Adipose tissue (tissue), 3 donors: ENCODE measurements at regions not wholly inside any gene's neighbourhood (a gene's known extent, or its start where the extent isn't known, plus 50 kb on each side); places are given as distances from the start of the nearest gene placed in this dataset.
"Not testable (repeated sequence)": the region's sequence is repeated elsewhere in the genome, so short reads cannot be mapped to it uniquely, and the experiment has no call there.

Source experiments
- H3K27ac ChIP-seq: one replicate; pipeline ENCODE4 v1.5.1; 2013; ENCODE audit warnings: low read depth, low read length
- WGBS, 3 donors: extraction: QIAGEN DNeasy Blood & Tissue Kit; methylation state at CpG; one replicate each; pipeline ENCODE4 v1.1.7; 2013; 5-methylcytosine and 5-hydroxymethylcytosine counted together
- donor health status: healthy with polysubstance abuse.
- donor health status: Bipolar disorder and iron deficiency.
- donor health status: healthy.

DNA sequence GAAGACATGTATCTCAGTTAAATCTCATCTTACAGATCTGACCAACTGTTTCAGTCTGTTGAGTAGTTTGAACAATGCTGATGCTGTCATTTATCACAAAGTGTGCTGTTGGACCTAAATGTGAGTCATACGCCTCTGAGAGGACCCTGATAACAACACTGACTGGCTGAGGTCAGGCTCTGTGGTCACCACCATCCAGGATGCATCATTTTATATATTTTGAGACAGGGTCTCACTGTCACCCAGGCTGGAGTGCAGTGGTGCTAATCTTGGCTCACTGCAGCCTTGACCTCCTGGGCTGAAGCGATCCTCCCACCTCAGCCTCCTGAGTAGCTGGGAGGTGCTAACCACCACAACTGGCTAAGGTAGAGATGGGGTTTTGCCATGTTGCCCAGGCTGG, 181.0 kb upstream of the RGS6 start:
- WGBS, 3 donors: 87 to 97% (median 91%) methylated on average over 2 of the region's 2 CpGs
- no peak overlapping the region for H3K27ac ChIP-seq

DNA sequence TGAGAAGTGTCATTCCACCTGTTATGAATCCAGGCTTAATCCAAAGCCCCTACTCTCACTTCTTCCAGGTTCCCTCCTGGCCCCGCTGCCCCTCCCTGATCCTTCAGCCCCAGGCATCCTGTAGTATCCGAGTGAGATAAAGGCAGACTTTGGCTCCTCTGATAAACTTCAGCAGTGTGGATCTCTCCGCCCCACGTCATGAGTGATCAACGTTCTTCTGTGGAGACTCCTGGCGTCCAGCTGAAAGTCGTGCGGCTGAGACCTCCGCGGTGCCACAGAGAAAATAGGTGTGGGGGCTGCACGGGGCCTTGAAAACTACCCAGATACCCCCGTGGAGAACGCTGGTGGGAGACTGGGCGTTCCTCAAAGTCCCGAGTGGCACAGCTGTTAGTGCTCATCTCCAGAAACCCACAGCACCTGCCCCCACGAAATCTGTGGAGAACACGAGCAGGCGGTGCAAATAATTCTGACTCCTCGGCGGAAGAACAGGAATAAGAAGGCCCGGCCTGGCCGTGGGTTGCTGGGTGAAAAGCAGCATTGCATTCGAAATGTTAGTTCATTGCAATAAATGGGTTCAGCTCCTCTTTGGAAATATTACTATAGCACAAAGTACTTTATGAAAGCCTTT, 180.0 kb upstream of the RGS6 start:
- WGBS, 3 donors: 83 to 93% (median 90%) methylated on average over 23 of the region's 23 CpGs
- H3K27ac ChIP-seq: no peak overlapping the region

DNA sequence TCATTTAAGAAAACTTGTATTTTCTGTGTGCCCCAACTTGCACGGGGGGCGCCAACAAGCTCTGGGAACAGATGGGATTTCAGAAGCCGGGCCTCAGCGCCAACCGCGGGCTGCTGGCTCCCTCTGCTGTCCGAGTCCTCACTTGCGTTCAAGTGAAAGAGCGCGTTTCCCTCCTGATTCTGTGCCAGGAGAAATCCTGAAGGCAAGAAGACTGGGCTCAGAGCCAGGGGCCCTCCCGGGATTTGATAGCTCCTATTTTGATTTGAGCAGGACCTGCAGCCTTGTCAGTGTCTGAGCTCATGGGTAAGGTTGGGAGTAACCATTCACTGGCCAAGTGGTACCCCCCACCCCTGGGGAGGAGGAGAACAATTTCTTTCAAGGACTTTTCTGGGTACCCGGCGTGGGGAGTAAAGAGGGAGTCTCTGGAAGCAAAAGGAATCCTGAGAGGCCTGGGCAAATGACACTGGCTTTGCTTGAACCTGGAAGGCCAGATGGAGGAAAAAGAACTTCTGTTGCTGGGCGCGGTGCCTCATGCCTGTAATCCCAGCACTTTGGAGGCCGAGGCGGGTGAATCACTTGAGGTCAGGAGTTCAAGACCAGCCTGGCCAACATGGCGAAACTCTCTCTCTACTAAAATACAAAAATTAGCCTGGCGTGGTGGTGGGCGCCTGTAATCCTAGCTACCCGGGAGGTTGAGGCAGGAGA, 179.0 kb upstream of the RGS6 start:
- WGBS, 3 donors: 30 to 32% (median 32%) methylated on average over 20 to 21 of the region's 21 CpGs
- no peak overlapping the region for H3K27ac ChIP-seq

DNA sequence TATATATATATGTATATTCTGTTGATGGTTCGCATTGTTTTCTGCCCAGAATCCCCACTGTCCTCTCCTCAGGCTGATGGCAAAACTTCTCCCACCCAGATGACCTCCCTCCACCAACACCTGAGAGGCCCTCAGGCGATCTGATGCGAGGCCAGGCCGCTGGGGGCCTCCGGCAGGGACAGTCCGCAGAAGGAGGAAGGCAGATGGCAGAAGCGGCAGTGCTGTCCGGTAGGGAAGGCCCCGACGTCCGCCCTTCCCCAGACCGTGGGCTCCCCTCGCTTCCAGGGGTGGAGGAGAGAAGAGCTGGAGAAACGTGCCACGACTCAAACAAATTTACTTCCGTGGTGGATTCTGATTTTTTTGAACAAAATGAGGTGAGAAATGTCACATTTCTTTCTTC, 178.3 kb upstream of the RGS6 start:
- 87 to 92% (median 91%) methylated on average over 16 of the region's 16 CpGs for whole genome bisulfite sequencing, 3 donors
- no peak overlapping the region for H3K27ac ChIP-seq

DNA sequence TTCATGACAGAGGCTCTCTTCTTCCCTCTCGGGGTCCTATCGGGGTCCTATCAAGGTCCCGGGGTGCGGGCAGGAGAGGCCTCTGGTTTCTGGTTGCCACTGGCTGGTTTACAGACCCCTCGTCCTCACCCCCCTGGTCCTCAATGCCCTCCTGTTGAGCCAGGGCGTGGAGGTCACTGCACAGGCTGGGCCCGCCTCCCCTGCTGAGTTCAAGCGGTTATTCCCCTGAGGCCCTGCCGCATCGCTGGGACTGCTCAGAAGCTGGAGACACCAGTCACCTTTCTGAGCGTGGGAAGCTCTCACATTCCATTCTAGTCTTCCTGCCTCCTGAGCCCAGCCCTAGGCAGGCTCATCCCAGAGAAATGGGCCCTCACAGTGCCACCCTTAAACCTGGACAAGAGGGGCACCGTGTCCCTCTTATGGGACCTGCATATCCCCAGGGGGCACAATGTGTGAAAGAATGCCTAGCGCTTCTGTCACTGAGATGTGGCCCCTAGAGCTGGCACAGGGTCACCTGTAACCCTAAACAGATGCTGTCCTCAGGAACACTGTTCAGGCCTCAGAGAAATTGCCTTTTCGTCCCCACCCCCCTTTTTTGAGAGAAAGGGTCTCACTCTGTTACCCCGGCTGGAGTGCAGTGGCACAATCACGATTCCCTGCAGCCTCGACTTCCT, 177.7 kb upstream of the RGS6 start:
- 90 to 95% (median 91%) methylated on average over 17 of the region's 17 CpGs for WGBS, 3 donors

DNA sequence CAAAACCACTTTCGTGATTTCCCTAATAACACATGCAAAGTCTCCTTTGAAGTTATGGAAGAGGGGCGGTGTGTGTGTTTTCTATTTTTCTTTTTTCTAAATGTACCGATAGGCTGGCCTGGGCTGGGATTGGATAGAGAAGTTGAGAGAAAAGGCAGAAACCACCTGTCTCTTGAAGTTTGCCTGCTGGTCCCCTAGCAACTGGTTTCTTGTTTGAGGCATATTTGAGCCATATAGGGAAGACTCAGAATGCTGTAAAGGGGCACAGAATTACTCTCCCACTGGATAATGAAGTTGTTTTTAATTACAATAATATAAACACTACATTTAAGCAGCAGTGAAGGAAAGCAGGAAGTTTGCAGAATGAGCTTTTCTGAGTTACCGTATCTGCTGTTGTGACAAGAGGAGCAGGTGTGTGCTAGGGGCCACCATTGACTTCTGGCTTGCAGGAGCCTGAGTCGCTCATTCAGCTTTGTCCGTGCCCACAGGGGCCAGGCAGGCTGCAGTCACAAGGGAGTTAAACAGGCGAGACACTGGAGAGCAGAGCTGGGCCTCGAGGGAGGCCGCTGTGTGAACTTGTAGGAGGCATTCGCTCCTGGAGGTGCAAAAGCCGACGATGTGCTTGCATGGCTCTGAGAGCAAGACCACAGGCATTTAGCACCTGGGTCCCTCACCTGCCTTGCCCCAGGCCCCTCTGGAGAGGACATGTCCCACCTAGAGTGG, 173.8 kb upstream of the RGS6 start:
- WGBS, 3 donors: 72 to 87% (median 80%) methylated on average over 12 of the region's 12 CpGs

More for the DNA sequence above, 177.7 kb upstream of the RGS6 start:
- no peak overlapping the region for H3K27ac ChIP-seq

DNA sequence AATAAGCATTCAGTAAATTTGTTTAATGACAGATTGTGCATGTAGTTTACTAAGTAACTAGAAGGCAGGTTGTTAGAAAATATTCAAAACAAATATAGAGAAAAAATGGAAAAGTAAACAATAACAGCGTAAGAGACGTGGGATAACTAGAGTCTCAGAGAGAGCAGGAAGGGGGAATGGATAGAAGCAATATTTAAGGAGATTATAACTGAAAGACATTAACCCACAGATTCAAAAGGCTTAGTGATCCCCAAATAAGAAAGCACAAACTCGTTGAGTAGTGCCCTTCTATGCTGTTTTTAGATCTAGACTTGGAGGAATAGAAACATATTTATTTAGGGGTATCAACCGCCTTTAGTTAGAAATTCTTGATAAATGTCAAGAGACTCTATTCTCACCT, 169.7 kb upstream of the RGS6 start:
- WGBS, 3 donors: 74 to 91% (median 90%) methylated on average over 4 of the region's 4 CpGs
- no peak overlapping the region for H3K27ac ChIP-seq

More for the DNA sequence above, 173.8 kb upstream of the RGS6 start:
- no peak overlapping the region for H3K27ac ChIP-seq

DNA sequence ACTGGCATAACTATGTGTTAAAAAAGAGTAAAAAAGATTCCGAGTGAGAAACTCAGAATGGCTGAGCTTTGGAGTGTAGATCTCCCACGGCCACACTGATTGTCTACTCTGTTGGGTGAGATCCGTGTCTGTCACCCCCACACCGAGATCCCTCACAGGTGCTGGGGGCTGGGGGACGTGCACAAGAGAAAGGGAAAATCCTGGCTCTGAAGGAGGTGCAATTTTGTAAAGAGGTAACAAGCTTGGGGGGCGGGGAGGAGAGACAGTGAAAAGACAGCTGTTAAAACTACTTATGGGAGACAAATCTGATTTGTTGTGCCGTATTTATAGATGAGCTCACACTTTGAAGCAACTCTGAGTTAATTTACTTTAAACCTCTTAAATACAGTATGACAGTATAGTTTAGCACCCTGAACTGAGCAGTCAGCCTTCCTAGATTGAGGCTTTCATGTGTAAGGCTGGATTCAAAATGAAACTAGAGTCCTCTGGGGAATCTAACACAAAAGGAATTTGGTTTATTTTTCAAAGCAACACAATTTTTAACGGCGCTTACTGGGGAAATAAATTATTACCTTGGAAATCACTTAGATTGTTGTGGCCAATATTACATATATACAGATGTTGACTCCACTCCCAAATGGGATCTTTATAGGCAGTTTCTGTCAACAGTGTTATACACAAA, 167.4 kb upstream of the RGS6 start:
- no peak overlapping the region for H3K27ac ChIP-seq
- 31 to 55% (median 53%) methylated on average over 9 of the region's 9 CpGs for WGBS, 3 donors

DNA sequence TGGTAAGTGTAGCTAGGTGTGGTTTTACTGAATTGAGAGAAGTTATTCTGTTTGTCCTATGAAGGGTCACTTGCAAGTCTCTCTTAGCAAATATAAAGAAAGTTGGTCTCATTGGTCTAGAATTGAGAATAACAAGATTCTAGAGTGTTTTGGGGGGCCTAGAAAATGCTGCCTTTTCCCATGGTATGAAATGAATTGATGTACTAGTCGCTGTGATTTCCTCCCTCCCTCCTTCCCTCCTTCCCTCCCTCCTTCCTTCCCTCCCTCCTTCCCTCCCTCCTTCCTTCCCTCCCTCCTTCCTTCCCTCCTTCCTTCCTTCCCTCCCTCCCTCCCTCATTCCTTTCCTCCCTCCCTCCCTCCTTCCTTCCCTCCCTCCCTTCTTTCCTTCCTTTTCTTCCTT, 166.7 kb upstream of the RGS6 start:
- WGBS, 3 donors: 31 to 67% (median 60%) methylated on average over 1 of the region's 1 CpG
- no peak overlapping the region for H3K27ac ChIP-seq

DNA sequence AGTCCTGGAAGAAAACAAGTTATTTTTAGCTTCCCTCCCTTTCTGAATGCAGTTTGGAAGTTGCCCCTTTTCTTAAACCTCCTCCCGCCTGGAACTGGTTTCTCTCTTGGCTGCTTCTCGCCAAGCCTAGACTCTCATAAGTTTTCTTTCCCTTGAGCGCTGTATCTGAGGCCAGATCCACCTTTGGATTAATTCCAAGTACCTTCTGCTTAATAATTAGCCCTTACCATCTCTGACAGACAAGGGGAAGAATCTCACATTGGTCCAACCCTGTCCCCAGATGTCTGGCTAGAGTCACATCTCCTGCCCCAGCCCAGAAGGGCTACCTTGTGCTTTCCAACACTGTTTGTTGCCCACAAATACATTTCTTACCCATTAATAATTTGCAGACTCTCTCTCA, 161.8 kb upstream of the RGS6 start:
- 80 to 87% (median 83%) methylated on average over 3 of the region's 3 CpGs for WGBS, 3 donors

DNA sequence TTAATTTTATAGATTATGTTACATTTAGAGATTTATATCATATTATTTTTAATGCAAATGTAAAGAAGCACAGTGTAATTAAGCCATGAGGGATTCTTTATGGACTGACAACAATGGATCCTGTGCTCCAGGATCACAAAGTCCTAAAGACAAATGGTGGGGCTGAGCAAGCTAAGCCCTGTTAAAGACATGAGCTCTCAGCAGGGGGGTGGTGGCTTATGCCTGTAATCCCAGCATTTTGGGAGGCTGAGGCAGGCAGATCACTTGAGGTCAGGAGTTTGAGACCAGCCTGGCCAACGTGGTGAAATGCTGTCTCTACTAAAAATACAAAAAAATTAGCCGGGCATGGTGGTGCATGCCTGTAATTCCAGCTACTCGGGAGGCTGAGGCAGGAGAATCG, 160.8 kb upstream of the RGS6 start:
- 76 to 94% (median 90%) methylated on average over 4 of the region's 4 CpGs for WGBS, 3 donors
- not testable (repeated sequence) for H3K27ac ChIP-seq

More for the DNA sequence above, 161.8 kb upstream of the RGS6 start:
- no peak overlapping the region for H3K27ac ChIP-seq

DNA sequence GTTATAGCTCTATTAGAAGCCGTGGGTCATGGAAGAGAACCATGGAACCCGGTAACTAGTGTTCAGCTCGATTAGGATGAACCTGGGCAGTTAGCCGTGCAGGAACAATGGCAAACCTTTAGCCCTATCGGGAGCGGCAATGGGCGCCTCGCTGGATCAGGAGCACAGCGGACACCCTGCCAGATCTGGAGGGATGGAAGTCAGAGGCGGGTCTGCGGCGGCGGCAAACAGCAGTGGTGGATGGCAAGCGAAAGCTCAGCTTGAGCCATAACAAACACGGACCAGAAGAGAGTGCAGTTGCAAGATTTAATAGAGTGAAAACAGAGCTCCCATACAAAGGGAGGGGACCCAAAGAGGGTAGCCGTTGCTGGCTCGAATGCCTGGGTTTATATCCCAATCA, 160.2 kb upstream of the RGS6 start:
- WGBS, 3 donors: 92 to 97% (median 94%) methylated on average over 17 of the region's 17 CpGs
- H3K27ac ChIP-seq: not testable (repeated sequence)

DNA sequence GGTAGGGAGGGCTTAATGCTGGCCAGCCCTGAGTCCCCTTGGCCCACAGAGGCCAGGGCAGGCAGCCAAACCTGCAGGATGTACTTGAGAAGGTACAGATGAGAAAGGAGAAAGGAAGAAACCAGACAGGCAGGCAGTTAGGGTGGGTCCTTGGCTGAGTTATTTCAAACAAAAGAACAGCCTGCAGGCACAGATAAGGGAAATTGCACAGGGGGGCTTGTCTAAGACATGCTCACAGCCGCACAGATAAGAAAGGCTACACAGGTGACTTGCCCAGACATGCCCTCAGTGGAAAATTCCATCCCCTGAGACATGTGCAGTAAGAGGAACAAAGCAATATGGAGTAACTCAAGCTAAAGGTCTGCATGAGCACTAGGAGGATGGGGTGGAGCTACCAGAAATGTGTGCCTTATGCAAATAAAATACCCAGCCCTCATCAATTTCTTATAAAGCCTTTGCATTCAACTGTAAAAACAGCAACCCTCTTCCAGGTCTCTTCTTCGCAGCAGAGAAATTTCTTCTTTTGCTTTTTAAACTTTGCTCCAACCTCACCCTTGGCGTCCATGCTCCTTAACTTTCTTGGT, 158.2 kb upstream of the RGS6 start:
- 71 to 92% (median 82%) methylated on average over 3 of the region's 3 CpGs for WGBS, 3 donors
- no peak overlapping the region for H3K27ac ChIP-seq

DNA sequence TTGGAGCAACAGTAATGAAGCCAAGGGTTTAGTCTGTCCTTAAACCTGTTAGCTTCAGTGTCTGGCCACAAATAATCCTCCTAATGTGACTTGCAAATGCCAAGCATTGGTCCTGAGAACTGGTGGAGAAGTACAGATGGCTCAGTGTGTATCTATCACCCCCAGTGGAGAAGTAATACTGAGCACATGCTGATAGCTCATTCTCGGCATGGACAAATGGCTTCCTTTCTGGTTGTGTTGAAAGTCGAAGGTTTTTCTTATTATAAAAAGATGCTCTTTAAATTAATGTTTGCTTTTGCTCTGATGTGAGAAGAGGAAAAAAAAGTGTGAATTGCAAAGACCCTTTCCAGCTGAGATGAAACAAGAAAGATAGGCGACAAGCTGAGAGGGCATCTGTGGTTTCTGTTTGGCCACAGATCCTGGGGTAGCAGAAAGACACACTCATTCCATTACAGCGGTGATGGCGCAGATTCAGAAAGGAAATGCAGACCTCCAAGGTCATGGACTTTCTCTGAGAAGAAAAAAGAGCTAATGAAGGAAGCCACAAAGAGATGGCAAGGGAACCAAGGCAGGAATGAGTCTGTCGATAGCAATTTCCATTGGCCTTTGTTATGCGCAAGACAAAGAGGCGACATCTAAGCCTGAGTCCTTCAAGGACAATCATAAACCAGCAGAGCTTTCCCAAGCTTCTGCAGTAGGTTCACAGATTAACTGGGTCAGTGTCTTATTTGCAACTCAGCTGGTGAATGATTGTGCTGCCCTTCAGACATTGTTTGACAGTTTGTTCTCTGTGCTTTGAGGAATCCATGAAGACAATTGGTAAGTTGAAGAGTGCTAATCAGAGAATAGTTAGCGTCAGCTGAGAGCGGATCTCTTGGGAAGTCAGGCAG, 155.5 kb upstream of the RGS6 start:
- no peak overlapping the region for H3K27ac ChIP-seq
- 47 to 54% (median 48%) methylated on average over 10 of the region's 10 CpGs for WGBS, 3 donors

DNA sequence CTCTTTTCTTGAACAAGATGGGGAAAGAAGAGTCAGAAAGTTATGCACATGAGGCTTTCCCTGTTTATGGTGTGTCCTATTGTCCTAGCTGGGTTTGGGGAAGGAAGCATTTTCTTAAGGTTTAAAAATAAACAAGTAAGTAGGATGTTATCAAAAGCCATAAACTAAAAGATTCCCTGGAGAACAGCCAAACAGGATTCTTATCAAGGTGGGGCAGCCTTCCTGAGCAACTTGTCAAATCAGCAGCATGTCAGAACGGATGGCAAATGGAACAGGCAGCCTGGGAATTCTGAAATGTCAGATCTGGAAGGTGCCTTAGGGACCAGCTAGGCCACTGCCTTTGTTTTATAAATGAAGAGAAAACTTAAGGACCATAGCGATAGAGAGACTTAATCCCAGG, 152.2 kb upstream of the RGS6 start:
- no peak overlapping the region for H3K27ac ChIP-seq

DNA sequence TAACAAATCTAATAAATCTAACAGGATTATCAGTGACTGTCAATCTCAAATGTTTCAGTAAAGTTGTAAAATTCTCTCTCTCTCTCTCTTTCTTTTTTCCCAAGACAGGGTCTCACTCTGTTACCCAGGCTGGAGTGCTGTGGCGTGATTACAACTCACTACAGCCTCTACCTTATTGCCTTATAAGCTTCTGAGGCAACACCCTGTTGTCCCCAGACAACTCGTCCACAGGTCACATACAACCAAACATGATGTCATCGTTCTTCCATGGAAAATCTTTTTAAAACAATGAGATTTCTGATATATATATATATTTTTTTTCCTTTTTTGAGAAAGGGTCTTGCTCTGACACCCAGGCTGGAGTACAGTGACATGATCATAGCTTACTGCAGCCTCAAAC, 151.4 kb upstream of the RGS6 start:
- H3K27ac ChIP-seq: no peak overlapping the region
- 65 to 71% (median 67%) methylated on average over 3 of the region's 3 CpGs for WGBS, 3 donors

More for the DNA sequence above, 152.2 kb upstream of the RGS6 start:
- WGBS, 3 donors: 53 to 58% (median 55%) methylated on average over 2 of the region's 2 CpGs

DNA sequence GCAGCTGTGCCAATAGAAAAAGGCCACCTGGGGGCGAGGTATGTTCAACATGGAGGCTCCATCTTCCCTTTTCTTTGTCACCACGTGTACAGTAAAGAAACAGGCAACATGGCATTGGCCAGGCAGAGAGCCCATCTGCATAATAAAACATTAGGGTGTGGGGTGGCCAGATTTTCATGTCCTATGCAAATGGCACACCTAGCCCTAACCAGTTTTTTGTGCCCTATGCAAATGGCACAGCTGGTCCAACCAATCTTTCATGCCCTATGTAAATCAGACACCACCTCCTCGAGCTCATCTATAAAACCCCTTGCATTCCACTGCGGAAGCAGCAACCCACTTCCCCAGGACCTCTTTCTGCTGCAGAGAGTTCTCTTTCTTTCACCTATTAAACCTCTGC, 149.1 kb upstream of the RGS6 start:
- 64 to 78% (median 76%) methylated on average over 4 of the region's 4 CpGs for WGBS, 3 donors
- H3K27ac ChIP-seq: no peak overlapping the region
